NCI-H524 (cell line): ENCODE measurements at regions not wholly inside any gene's neighbourhood (a gene's known extent, or its start where the extent isn't known, plus 50 kb on each side); places are given as distances from the start of the nearest gene placed in this dataset.

Source experiments
- DNase-seq, 2 experiments: peaks; one replicate each; lab custom pipeline; 2025; lab: John Stamatoyannopoulos, UW

GRCh38 chr21:23463365-23463764 is 2143.9 kb downstream of the MRPL39 start:
- no peak for DNase-seq

- no peak for DNase-seq
Measured at GRCh38 chr21:23455676-23456075, 2151.6 kb downstream of the MRPL39 start.

GRCh38 chr21:23452384-23453083 is 2154.7 kb downstream of the MRPL39 start:
- DNase-seq, result no peak

- DNase-seq, result peak; percentile 22 to 59
Measured at GRCh38 chr21:23445307-23445706, 2162.0 kb downstream of the MRPL39 start.

- DNase-seq, result no peak
Measured at GRCh38 chr21:23438081-23438480, 2169.2 kb downstream of the MRPL39 start.

- DNase-seq, result peak in 1 of 2 experiments; percentile 9
Measured at GRCh38 chr21:23402929-23403520, 2204.3 kb downstream of the MRPL39 start.

- DNase-seq, result peak; percentile 35 to 51
Measured at GRCh38 chr21:23401278-23401677, 2206.0 kb downstream of the MRPL39 start.

GRCh38 chr21:23398726-23399125 is 2208.6 kb downstream of the MRPL39 start:
- peak; percentile 88 to 96 for DNase-seq

GRCh38 chr21:23394458-23394857 is 2212.8 kb downstream of the MRPL39 start:
- no peak for DNase-seq

- no peak for DNase-seq
Measured at GRCh38 chr21:23384679-23385078, 2222.6 kb downstream of the MRPL39 start.

- DNase-seq, result peak in 1 of 2 experiments; percentile 38
Measured at GRCh38 chr21:23374155-23374554, 2233.1 kb downstream of the MRPL39 start.

GRCh38 chr21:23356905-23357304 is 2250.4 kb downstream of the MRPL39 start:
- no peak for DNase-seq

- DNase-seq, result no peak
Measured at GRCh38 chr21:23316190-23316589, 2291.1 kb downstream of the MRPL39 start.

- DNase-seq, result no peak
Measured at GRCh38 chr21:23308741-23309140, 2298.5 kb downstream of the MRPL39 start.

- DNase-seq, result no peak
Measured at GRCh38 chr21:23307065-23307464, 2300.2 kb downstream of the MRPL39 start.

- no peak for DNase-seq
Measured at GRCh38 chr21:23292292-23292691, 2294.1 kb downstream of the NCAM2 start.

- DNase-seq, result no peak
Measured at GRCh38 chr21:23281917-23282316, 2283.7 kb downstream of the NCAM2 start.

- DNase-seq, result no peak
Measured at GRCh38 chr21:23249760-23250159, 2251.6 kb downstream of the NCAM2 start.

GRCh38 chr21:23247334-23247733 is 2249.1 kb downstream of the NCAM2 start:
- no peak for DNase-seq

- DNase-seq, result no peak
Measured at GRCh38 chr21:23245255-23245654, 2247.0 kb downstream of the NCAM2 start.

- DNase-seq, result no peak
Measured at GRCh38 chr21:23223882-23224281, 2225.7 kb downstream of the NCAM2 start.

GRCh38 chr21:23218667-23219066 is 2220.5 kb downstream of the NCAM2 start:
- no peak for DNase-seq

- no peak for DNase-seq
Measured at GRCh38 chr21:23217597-23217996, 2219.4 kb downstream of the NCAM2 start.

- no peak for DNase-seq
Measured at GRCh38 chr21:23215261-23215660, 2217.1 kb downstream of the NCAM2 start.
